T1000 (cell line): ENCODE measurements at regions not wholly inside any gene's neighbourhood (a gene's known extent, or its start where the extent isn't known, plus 50 kb on each side); places are given as distances from the start of the nearest gene placed in this dataset.
"Not testable (repeated sequence)": the region's sequence is repeated elsewhere in the genome, so short reads cannot be mapped to it uniquely, and the experiment has no call there.

ENCODE experiments used
- DNase-seq: peaks from one replicate; lab custom pipeline; 2025; ENCODE audit warnings: mixed read lengths; lab: John Stamatoyannopoulos, UW

GRCh38 chr3:87576752-87577151 is 300.4 kb upstream of the POU1F1 start:
- DNase-seq: no peak

GRCh38 chr3:87575550-87575949 is 299.2 kb upstream of the POU1F1 start:
- peak; percentile 37 for DNase-seq

GRCh38 chr3:87568331-87568730 is 291.9 kb upstream of the POU1F1 start:
- DNase-seq: no peak

GRCh38 chr3:87564438-87564837 is 288.1 kb upstream of the POU1F1 start:
- no peak for DNase-seq

- no peak for DNase-seq
These were observed 287.3 kb upstream of the POU1F1 start for GRCh38 chr3:87563712-87564111.

GRCh38 chr3:87558492-87558891 is 282.1 kb upstream of the POU1F1 start:
- no peak for DNase-seq

- no peak for DNase-seq
These were observed 278.9 kb upstream of the POU1F1 start for GRCh38 chr3:87555290-87555689.

GRCh38 chr3:87553058-87553457 is 276.7 kb upstream of the POU1F1 start:
- no peak for DNase-seq

- no peak for DNase-seq
These were observed 274.5 kb upstream of the POU1F1 start for GRCh38 chr3:87550892-87551291.

- no peak for DNase-seq
These were observed 272.8 kb upstream of the POU1F1 start for GRCh38 chr3:87549208-87549607.

- DNase-seq: no peak
These were observed 271.9 kb upstream of the POU1F1 start for GRCh38 chr3:87548271-87548670.

GRCh38 chr3:87546216-87546615 is 269.8 kb upstream of the POU1F1 start:
- DNase-seq: no peak

- DNase-seq: not testable (repeated sequence)
These were observed 267.0 kb upstream of the POU1F1 start for GRCh38 chr3:87543408-87543807.

- no peak for DNase-seq
These were observed 265.3 kb upstream of the POU1F1 start for GRCh38 chr3:87541723-87542122.

- not testable (repeated sequence) for DNase-seq
These were observed 262.3 kb upstream of the POU1F1 start for GRCh38 chr3:87538722-87539121.

GRCh38 chr3:87509401-87509800 is 233.0 kb upstream of the POU1F1 start:
- DNase-seq: no peak

GRCh38 chr3:87508921-87509320 is 232.5 kb upstream of the POU1F1 start:
- no peak for DNase-seq

- DNase-seq: no peak
These were observed 231.4 kb upstream of the POU1F1 start for GRCh38 chr3:87507753-87508152.

GRCh38 chr3:87503900-87504498 is 227.6 kb upstream of the POU1F1 start:
- peak; percentile 40 for DNase-seq

GRCh38 chr3:87501076-87501475 is 224.7 kb upstream of the POU1F1 start:
- no peak for DNase-seq

GRCh38 chr3:87498358-87499080 is 222.1 kb upstream of the POU1F1 start:
- DNase-seq: no peak

GRCh38 chr3:87495938-87496337 is 219.6 kb upstream of the POU1F1 start:
- no peak for DNase-seq

GRCh38 chr3:87494264-87494663 is 217.9 kb upstream of the POU1F1 start:
- no peak for DNase-seq

- DNase-seq: no peak
These were observed 215.5 kb upstream of the POU1F1 start for GRCh38 chr3:87491843-87492242.
